ENCODE measurements at regions not wholly inside any gene's neighbourhood (a gene's known extent, or its start where the extent isn't known, plus 50 kb on each side); places are given as distances from the start of the nearest gene placed in this dataset.
"Not testable (repeated sequence)": the region's sequence is repeated elsewhere in the genome, so short reads cannot be mapped to it uniquely, and the experiment has no call there.

- TF ChIP-seq CTCF (IDR thresholded peaks at IDR 0.05): no peak
- Histone ChIP-seq H3K4me3 (no peak overlapping the region), H3K27ac (no peak overlapping the region)
- no peak for DNase-seq (ENCODE audit: low spot score)
Measured at GRCh38 chr2:114123925-114124324, 234.0 kb downstream of the ACTR3 start.

GRCh38 chr2:114127372-114127771 lies 237.5 kb downstream of the ACTR3 start:
- DNase-seq (ENCODE audit: low spot score): no peak
- Histone ChIP-seq H3K27ac (no peak overlapping the region), H3K4me3 (no peak overlapping the region)
- TF ChIP-seq CTCF (IDR thresholded peaks at IDR 0.05): no peak

GRCh38 chr2:114128263-114128662 lies 238.4 kb downstream of the ACTR3 start:
- Histone ChIP-seq H3K27ac (no peak overlapping the region), H3K4me3 (no peak overlapping the region)
- no peak for DNase-seq (ENCODE audit: low spot score)
- TF ChIP-seq CTCF (IDR thresholded peaks at IDR 0.05): no peak

GRCh38 chr2:114128725-114129124 lies 238.8 kb downstream of the ACTR3 start:
- H3K27ac ChIP-seq: no peak overlapping the region
- DNase-seq (ENCODE audit: low spot score): no peak
- no peak for TF ChIP-seq CTCF (IDR thresholded peaks at IDR 0.05)
- no peak overlapping the region for H3K4me3 ChIP-seq

- not testable (repeated sequence) for DNase-seq (ENCODE audit: low spot score); H3K27ac ChIP-seq; H3K4me3 ChIP-seq
Measured at GRCh38 chr2:114132050-114132449, 242.2 kb downstream of the ACTR3 start.

- Histone ChIP-seq H3K4me3 (no peak overlapping the region), H3K27ac (no peak overlapping the region)
- TF ChIP-seq CTCF (IDR thresholded peaks at IDR 0.05): no peak
- DNase-seq (ENCODE audit: low spot score): no peak
Measured at GRCh38 chr2:114134146-114134545, 244.3 kb downstream of the ACTR3 start.

- TF ChIP-seq CTCF (IDR thresholded peaks at IDR 0.05): no peak
- Histone ChIP-seq H3K4me3 (no peak overlapping the region), H3K27ac (no peak overlapping the region)
- DNase-seq (ENCODE audit: low spot score): no peak
Measured at GRCh38 chr2:114139542-114139941, 249.7 kb downstream of the ACTR3 start.

Measured in coronary artery (tissue), 2 donors.